GM19351 (cell line): ENCODE measurements at regions not wholly inside any gene's neighbourhood (a gene's known extent, or its start where the extent isn't known, plus 50 kb on each side); places are given as distances from the start of the nearest gene placed in this dataset.
A peak's percentile ranks its signal among the peaks of the same experiment; 100 is the strongest.

Experiments
- ATAC-seq: cut with Tn5 transposase; IDR thresholded peaks from one replicate; pipeline ENCODE4 v1.9.1; 2021; ENCODE audit warnings: mild to moderate bottlenecking, moderate library complexity; ENCODE audit not compliant: unreplicated experiment

DNA sequence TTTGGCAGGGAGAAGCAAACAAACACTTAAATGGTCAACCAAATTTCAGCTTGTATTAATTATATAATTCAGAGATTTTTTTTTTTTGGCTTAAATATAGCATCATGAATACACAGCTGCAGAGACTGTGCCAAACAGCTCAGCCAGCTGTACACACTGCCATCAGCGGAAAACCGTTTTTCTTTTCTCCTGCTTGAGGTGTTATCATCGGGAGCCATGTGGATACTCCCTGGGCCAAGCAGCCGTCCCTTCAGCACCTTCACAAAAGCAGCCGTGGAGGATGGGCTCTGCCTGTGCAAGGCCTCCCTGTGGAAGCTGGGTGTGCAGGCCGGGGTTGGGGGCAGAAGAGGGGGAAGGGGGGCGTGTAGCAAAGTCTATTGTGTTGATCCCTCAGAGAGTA is 85.0 kb downstream of the NUF2 start:
- ATAC-seq = no peak

DNA sequence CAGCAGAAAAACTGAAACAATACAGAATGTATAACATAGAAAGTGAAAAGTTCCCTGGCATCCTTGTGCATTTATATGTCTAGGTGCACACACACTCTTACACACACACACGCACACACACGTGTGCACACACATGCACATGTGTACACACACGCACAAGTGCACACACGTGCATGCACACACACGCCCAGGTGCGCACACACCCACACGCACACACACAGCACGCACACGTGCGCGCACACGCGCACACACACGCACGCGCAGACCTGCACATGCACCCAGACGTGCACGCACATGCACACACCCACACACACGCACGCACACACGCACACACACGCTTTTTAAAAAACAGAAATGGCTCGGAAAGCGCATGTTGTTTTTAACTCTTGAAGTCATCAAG is 86.5 kb downstream of the NUF2 start:
- ATAC-seq = no peak

DNA sequence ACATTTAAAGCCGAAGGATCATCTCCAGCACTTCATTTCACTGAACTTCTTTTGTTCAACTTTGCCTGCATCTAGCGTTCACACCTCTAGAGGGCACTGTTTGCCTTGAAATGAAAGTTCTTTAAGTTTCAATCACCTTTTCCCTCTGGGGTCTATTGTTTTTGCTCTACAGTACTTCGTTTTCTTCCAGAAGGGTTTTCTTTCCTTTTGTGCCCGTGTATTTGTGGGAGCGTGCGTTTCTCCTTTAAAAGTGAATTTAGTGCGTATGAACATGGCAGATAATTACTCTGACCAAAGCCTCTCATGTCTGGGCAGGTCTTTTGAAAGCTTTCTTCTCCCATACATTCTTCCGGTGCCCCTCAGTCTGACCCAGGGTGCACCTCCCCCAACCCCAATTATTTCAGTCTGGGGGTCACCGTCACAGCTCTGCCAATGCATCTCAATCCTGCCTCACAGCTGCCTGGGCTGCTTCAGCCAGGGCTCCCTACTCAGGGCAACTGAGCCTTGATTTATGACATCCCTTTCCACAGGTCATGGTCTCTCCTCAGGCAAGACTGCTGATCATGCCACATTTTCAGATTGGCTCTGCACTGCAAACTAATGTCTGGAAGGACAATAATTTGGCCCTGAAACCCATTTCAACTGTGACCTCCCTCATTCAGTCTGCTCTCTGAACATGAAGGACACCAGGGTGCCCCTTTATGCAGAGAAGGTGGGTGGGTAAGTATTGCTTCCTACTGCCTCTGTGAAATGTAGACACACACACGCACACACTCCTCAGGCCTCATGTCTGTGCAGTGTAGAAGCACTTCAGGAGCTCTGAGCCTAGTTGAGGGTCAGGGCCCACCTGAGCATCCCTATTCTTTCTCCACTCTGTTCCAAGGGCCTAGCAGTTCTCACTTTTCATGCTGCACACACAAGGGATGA is 88.6 kb downstream of the NUF2 start:
- no peak for ATAC-seq

DNA sequence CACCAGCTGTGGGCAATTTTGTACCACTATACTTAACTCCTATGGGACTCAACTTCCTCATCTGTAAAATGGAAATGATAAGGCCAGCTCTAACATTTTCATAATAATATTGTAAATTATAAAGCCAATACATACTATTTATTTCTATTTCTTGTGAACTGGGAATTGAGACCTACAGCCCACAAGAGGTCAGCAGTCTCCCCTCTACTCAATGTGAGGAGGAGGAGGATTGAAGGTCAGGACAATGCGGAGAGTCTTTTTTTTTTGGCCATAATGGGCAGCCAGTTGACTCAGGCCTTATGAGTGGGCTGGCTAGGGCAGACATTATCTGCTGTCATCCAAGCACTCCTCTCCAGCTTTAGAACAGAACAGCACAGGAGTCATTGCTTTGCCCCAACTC is 90.5 kb downstream of the NUF2 start:
- no peak for ATAC-seq

DNA sequence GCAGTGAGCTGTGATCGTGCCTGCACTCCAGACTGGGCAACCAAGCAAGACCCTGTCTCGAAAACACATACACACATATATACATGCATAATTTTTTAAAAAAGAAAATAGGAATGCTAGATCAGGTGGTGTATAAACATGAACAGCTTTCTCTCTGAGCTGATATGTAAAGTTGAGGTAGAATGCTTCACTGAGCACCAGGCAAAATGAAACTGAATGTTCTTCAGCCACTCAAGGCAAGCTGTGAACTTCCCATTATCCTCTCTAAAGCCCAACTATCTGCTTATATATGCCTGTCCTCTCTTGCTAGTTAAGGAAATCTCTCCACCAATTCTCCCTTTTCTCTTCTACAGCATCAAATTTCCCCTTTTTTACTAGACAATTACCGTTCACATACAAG is 93.0 kb downstream of the NUF2 start:
- ATAC-seq = peak; percentile 91

DNA sequence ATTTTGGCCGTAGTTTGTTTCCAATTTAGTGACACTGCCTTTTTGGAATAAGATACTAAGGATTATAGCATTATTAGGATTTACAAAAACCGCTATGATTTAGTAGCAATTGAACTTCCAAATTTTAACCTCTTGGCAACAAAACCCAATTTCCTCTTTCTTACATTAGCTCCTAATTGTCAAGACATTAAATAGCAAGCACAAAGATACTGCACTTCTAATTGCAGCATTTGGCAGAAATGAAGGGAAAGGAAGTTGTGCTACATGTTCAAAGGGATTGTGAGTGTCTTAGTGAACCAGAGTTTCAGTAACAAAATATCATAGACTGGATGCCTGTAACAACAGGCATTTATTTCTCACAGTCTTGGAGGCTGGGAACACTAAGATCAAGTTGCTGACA is 99.9 kb downstream of the NUF2 start:
- ATAC-seq = no peak

DNA sequence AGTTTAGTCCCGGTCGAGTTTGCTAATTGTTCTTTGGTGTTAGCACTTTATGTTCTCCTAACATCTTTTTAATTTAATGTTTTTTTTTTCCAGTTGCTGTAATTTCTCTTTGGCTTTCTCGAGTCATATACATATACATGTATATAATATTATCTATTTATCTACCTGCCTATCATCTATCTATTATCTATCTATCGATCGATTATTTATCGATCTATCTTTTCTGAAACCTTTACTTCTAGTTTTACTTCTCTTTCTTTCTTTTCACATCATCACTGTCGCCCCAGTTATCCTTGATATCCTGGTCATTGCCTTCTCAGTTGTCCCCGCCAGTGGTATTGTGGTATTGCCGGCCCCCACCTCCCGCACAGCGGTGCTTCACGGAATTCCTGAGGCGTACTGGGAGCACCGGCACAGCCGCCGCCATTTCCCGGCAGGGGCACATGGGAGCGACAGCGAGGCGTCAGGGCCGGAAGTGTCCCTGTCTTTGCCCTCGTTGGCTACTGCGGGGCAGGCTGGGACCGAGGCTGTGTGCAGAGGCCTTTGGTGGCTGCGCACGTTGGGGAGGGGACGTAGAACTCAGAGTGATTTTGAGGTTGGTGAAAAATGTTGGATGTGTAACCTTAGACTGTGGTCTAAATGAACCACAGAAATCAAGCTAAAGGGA is 101.1 kb downstream of the NUF2 start:
- ATAC-seq = no peak

DNA sequence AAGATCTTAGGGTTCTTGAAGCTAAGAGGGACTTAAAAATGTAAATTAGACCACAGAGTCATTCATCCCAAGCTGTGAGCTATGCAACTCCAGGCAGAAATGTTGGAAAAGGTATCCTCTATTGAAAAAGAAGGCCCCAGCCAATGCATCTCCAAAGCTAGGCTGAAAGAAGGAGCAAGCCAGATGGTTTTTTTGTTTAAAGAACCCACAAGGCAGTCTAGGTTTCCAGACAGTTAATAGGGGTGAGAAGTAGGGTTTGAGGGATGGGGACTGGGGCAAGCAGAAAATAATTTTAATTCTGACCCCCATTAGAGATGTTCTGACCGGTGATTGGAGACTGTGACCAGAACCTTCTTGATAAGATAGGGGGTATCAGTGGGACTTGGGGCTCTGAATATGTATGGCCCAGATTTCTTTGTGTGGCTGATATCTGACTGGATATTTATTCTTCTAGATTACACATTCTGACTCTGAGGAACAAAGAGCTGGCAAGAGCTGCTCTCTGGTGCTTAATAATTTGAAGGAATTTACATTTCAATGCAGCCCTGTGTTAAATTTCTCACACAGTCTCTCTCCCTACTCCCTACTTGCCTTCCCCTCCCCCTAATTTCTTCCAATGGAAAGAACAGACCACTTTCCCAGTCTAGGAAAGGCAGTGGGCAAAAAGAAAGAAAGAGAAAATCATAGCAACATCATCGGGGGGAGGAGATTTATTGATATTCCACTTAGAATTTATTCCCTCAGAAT is 104.9 kb downstream of the NUF2 start:
- no peak for ATAC-seq

DNA sequence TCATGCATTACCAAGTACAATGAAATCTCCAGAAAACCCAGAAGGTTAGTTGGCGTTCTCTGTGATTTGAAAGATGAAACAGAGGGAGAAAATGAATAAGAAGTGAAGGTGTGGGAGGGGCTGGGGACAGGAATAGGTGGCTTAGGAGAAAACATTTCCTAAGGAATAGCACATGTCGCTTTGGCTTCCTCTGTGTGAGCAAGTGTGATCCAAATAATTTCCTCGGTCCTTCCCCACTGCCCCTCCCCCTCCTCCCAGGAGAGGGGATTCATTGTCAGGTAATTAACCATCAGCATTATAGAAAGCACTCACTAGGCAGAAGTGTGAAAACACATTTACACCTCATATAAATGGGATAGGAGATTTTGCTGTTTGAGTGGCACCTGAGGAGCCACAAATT is 105.5 kb downstream of the NUF2 start:
- no peak for ATAC-seq

DNA sequence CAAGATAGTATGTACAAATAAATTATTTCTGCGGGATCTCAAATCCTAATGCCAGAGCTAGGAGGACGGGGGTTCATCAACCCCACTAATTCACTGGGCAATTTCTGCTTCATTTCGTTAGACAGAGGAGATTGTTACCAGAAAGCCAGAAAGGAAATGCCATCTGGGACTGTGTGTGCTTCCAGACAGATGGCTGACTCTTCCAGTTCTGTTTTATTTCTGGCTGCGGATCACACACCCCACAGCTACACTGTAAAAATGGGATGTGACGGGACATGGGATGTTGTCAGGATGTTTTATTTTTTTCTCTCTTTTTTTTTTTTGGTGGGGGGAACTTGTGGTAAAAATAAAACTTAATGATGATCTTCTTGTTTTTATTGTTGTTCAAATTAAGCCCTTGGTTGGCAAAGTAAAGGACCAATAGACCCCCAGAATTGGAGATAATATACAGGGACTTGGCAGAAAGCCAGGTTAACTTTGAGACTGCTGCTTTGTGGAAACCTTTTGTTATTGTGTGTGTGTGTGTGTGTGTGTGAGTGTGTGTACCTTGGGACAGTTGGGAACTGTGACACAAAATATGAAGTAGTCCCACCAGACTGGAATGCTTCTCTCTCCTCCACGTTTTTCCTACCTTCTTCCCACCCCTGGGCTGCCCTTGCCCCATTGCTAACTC is 114.5 kb downstream of the NUF2 start:
- no peak for ATAC-seq

DNA sequence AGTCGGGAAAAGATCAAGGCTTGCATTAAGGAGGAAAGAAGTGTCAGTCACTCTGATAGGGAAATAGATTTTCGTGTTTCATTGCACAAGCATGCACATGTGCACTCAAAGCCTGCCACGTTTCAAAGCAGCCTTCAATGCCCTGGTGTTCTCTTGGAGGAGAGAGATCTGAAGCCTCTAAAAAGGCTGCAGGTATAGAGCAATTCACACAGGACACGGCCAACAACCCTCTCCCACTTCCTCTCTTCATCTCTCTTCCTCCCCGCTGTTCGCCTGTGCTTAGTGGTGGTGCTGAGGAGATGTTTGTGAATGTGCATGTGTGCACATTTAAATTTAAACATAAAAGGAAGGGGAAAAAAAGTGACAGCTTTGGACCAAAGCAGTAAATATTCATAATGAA is 117.7 kb downstream of the NUF2 start:
- ATAC-seq = no peak

DNA sequence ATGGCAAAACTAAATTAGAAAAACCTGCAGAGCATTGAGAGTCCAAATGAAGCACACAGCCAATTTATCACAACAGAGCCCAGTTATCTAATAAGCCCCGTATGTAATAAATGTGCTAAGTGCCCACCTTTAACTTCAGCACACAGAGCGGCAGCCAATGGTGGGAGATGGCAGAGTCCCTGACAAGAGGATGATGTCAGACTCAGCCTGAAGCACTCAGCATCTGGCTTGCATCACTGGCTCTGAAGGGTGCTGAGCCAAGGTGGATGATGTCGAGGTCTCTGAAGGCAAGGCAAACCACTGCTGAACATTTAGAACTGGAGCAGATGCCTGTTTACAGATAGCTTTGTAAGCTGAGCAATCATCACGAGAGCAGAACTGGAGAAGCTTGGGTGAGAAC is 118.3 kb downstream of the NUF2 start:
- no peak for ATAC-seq

DNA sequence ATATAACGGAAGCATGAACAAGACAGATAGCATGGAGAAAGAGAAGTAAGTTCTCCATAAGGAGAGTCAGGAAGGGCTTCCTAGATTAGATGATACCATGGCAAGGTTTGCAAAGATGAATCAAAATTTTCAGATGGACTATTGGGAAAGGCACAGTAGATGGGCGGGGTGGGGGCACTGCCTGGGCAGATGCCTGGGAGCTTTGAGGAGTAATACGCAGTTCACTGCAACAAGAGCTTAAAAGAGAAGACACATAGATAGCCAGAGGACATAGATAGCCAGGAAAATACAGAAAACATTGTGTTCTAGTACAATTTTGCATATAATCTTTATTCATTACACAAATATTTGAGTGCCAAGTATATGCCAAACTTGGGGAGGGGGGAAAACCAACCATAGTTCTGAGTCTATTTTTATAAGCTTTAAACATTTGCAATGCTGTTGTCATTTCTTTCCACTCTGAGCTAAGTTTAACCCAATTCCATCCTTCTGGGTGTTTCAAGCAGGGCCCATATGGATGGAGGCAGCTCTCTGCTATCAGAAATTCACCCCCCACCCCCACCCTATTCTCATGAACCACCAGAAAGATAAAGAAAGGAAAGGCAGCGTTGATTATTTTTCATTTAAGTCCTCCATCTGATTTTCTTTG is 120.6 kb downstream of the NUF2 start:
- no peak for ATAC-seq

DNA sequence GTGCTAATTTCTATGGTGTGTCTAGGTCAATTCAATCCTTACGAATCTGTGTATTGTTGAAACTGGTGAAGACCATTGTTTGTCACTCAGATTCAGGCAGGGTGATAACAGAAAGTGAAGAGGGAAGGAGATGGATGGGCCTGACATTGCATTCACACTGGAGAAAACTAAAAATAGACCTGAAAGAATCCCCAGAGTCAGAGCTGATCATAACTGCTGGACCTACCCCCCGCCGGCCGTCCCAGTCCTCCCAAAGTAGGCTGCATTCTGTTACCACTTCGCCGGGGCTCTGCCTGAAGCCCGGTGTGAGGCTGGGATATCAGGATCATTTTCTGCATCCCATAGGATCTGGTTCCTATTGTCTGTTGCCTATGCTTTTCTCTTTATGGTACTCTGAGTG is 121.1 kb downstream of the NUF2 start:
- ATAC-seq = no peak

DNA sequence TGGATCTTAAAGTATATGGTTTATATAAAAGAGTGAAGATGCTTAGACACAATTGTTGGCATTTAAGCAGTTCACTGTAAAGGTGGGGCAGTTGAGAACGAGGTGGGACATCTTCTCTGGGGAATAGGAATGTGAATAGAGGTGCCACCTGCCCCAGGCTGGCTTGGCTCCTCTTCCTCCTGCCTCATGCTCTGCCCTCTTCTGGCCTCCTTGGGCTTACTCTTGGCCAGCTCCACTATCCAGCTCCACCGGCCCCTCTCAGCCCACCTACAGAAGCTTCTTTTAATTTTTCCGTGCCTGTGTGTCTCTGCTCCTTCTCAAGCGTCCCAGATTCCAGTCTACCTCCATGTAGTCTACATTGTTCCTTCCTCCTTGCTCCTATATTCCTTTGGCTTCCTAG is 122.1 kb downstream of the NUF2 start:
- no peak for ATAC-seq

DNA sequence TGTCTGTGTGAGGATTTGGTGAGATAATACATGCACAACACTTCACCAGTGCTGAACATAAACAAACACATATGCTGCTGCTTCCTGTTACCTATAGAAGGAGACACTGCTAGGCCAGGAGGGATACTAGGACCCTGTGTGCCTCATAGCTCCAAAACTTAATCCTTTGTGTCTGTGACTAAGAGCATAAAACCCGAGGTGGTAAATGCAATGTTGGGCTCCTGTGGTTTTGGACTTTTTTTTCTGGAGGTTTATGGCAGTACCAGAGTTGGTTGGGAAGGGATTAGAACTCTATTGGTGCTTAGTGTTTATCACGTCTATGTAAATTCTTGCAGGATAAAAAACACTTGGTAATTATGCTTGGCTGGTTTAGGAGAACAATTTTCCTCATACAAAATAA is 122.9 kb downstream of the NUF2 start:
- no peak for ATAC-seq

DNA sequence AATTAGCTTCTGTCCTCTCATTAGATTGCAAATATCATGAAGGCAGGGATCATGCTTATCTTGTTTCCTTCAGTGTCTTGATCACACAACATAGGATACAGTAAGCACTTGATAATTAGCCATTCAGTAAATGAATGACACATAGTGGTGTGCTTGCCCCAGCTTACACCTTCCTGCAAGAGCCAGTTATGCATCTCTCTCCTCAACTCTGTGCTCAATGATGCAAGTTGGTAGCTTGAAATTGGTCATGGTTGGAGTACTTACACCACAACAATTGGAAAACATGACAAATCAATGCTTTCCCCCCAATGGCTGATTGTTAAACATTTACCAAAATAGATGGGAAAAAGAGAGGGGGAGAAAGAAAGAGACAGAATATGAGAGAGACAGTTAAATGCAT is 129.2 kb downstream of the NUF2 start:
- no peak for ATAC-seq

DNA sequence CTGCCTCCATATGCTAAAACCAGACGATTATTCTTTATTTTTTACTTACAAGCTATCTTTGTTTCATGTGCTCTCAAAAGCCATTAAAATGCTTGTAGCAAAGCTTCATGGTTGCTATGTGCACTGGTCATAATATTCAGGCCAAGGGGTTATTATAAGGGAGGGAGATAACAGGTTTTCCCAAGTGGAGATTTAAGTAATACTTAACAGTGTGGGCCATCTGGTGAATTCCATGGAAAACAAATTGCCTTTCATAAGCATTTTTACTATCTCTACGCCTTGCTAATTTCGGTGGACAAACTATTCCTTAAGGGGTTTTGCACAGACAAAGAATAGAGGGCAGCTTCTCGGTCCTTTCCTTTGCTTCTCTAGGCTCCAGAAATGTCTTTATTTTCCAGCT is 137.8 kb downstream of the NUF2 start:
- ATAC-seq = no peak

DNA sequence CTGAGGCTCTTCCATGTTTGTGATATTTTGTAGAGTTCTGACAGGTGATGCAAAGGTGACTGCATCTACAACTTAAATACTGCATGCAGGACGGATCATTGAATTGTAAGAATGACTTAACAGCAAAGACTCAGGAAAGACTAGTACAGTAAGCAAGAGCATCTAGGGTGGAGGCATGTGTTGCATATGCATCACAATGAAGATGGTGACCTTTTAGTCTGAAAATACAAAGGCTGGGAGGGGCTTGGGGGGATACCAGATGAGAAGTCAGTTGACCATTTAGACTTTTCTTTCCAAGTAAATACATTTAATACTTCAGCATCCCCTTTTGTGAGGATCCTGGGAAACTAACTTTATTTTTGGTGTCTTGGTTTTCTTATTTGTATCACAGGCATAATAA is 145.5 kb downstream of the NUF2 start:
- no peak for ATAC-seq

DNA sequence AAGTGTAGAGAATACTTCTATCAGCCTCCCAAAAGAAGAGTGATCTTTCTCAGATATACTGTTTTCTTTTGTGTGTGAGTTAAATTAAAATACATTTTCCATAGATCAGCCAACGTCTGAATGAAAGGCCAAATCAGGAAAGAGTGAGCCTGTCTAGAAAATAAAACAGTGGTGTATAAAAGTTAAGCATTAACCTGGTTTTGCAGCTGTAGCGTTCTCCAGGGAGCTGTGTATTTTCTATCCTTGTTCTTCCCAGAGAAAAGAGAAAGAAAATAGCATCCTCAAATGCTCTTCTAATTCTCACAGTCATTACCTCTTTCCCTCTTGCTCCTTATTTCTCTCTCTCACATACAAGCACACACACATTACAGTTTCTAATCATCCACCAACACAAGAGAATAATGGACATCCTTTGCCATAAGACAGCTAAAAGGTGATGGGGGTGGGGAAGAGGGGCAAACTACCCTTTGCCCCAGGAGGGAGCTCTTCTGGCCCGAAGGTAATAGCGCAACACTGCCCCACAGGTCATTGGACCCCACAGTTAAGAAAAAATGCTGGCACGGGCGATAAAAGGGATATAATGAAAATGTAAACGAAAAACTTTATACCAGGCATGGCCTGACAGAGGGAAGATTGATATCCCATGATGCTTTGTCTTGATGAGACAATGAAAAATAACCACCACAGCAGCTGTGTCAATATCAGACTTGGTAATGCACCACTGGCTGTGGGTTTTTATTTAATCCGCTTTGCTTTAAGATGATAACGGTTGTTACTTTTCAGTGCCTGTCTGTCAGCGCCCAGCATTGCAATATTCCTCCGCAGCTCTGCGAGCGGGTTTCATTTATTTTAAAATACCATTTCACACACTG is 150.3 kb downstream of the NUF2 start:
- no peak for ATAC-seq
